Vagina (tissue), 2 donors: ENCODE measurements at regions not wholly inside any gene's neighbourhood (a gene's known extent, or its start where the extent isn't known, plus 50 kb on each side); places are given as distances from the start of the nearest gene placed in this dataset.

Experiments
- DNase-seq, 2 donors: peaks; one replicate each; pipeline ENCODE4 v3.0.0-alpha.2; 2017; ENCODE audit errors: extremely low spot score in 2 of 2
- H3K27ac ChIP-seq: fragments of 200-600 bp; sonication (generic); one replicate; pipeline ENCODE4 v1.5.1; 2019
- H3K27me3 ChIP-seq: fragments of 200-600 bp; sonication (generic); one replicate; pipeline ENCODE4 v1.5.1; 2019
- H3K36me3 ChIP-seq, 2 donors: fragments of 200-600 bp; sonication (generic); one replicate each; pipeline ENCODE4 v1.5.1; 2017 to 2019
- H3K4me1 ChIP-seq: fragments of 200-600 bp; sonication (generic); one replicate; pipeline ENCODE4 v1.5.1; 2019
- H3K4me3 ChIP-seq, 2 donors: fragments of 200-600 bp; sonication (generic); 1 replicate in 1 of 2; 2 replicates in 1 of 2; pipeline ENCODE4 v1.5.1; 2016 to 2019
- H3K9me3 ChIP-seq: fragments of 200-600 bp; sonication (generic); one replicate; pipeline ENCODE4 v1.5.1; 2019
- CTCF ChIP-seq, 3 experiments: fragments of 450-650 bp in 2 of 3; fragments of 200-600 bp in 1 of 3; sonication (generic) in 1 of 3; IDR thresholded peaks; one replicate each; pipeline ENCODE4 v1.5.1; 2017 to 2019; ENCODE audit warnings: antibody characterized with exemption in 3 of 3, mild to moderate bottlenecking in 2 of 3, moderate library complexity in 2 of 3
- POLR2A ChIP-seq, 2 donors: fragments of 450-650 bp; IDR thresholded peaks; one replicate each; pipeline ENCODE4 v1.6.1; 2017; ENCODE audit warnings: antibody characterized with exemption in 2 of 2, mild to moderate bottlenecking in 2 of 2, moderate library complexity in 2 of 2
- POLR2AphosphoS5 ChIP-seq, 2 donors: sonication (generic); formaldehyde crosslinking; IDR thresholded peaks; one replicate each; pipeline ENCODE4 v1.9.0; 2017; ENCODE audit warnings: antibody characterized with exemption in 2 of 2, mild to moderate bottlenecking in 2 of 2, low read depth in 1 of 2; ENCODE audit not compliant: insufficient read depth in 1 of 2
- intact Hi-C: fragments of 100-400 bp; cut with DNase I; formaldehyde crosslinking; loops from one replicate; pipeline ENCODE4 v1.15.1; 2023

GRCh38 chr20:7038029-7038428 is 270.5 kb downstream of the BMP2 start:
- Histone ChIP-seq H3K4me3 (no peak overlapping the region), H3K36me3 (no peaks in the 10 kb centered on the region), H3K27me3 (no peaks in the 10 kb centered on the region), H3K27ac (no peak overlapping the region), H3K9me3 (no peaks in the 10 kb centered on the region), H3K4me1 (no peaks in the 10 kb centered on the region)
- TF ChIP-seq POLR2A (IDR thresholded peaks at IDR 0.05), result no peak
- no peak for TF ChIP-seq POLR2AphosphoS5 (IDR thresholded peaks at IDR 0.05; ENCODE audit: insufficient read depth in 1 of 2, low read depth in 1 of 2)
- no peak for TF ChIP-seq CTCF (IDR thresholded peaks at IDR 0.05)
- intact Hi-C loops, result no loop called here
- no peak for DNase-seq

- no peak overlapping the region for H3K27ac ChIP-seq
- DNase-seq, result no peak
- no peak overlapping the region for H3K4me3 ChIP-seq
Measured at GRCh38 chr20:7057611-7058010, 290.1 kb downstream of the BMP2 start.

GRCh38 chr20:7078804-7079203 is 311.3 kb downstream of the BMP2 start:
- Histone ChIP-seq H3K9me3 (no peaks in the 10 kb centered on the region), H3K4me3 (no peak overlapping the region), H3K27me3 (no peaks in the 10 kb centered on the region), H3K4me1 (no peaks in the 10 kb centered on the region), H3K27ac (no peak overlapping the region), H3K36me3 (no peaks in the 10 kb centered on the region)
- TF ChIP-seq CTCF (IDR thresholded peaks at IDR 0.05) (no peak), POLR2A (IDR thresholded peaks at IDR 0.05) (no peak), POLR2AphosphoS5 (IDR thresholded peaks at IDR 0.05; ENCODE audit: insufficient read depth in 1 of 2, low read depth in 1 of 2) (no peak)
- DNase-seq, result no peak
- intact Hi-C loops, result no loop called here

More at GRCh38 chr20:7057611-7058010, 290.1 kb downstream of the BMP2 start:
- no peak for TF ChIP-seq POLR2A (IDR thresholded peaks at IDR 0.05)
- no peak for TF ChIP-seq POLR2AphosphoS5 (IDR thresholded peaks at IDR 0.05; ENCODE audit: insufficient read depth in 1 of 2, low read depth in 1 of 2)
- TF ChIP-seq CTCF (IDR thresholded peaks at IDR 0.05), result no peak
- intact Hi-C loops, result no loop called here
- Histone ChIP-seq H3K36me3 (no peaks in the 10 kb centered on the region), H3K9me3 (no peaks in the 10 kb centered on the region), H3K27me3 (no peaks in the 10 kb centered on the region), H3K4me1 (no peaks in the 10 kb centered on the region)

- H3K27ac ChIP-seq, result no peak overlapping the region
- H3K36me3 ChIP-seq, result no peaks in the 10 kb centered on the region
- H3K27me3 ChIP-seq, result no peaks in the 10 kb centered on the region
- no peak overlapping the region for H3K4me3 ChIP-seq
- no peaks in the 10 kb centered on the region for H3K9me3 ChIP-seq
- no peak for TF ChIP-seq CTCF (IDR thresholded peaks at IDR 0.05)
- no peak for TF ChIP-seq POLR2A (IDR thresholded peaks at IDR 0.05)
- no peak for TF ChIP-seq POLR2AphosphoS5 (IDR thresholded peaks at IDR 0.05; ENCODE audit: insufficient read depth in 1 of 2, low read depth in 1 of 2)
- no peak for DNase-seq
- H3K4me1 ChIP-seq, result no peaks in the 10 kb centered on the region
- intact Hi-C loops, result no loop called here
Measured at GRCh38 chr20:7080472-7080871, 313.0 kb downstream of the BMP2 start.

GRCh38 chr20:7085467-7085866 is 318.0 kb downstream of the BMP2 start:
- TF ChIP-seq CTCF (IDR thresholded peaks at IDR 0.05) (no peak), POLR2AphosphoS5 (IDR thresholded peaks at IDR 0.05; ENCODE audit: insufficient read depth in 1 of 2, low read depth in 1 of 2) (no peak), POLR2A (IDR thresholded peaks at IDR 0.05) (no peak)
- Histone ChIP-seq H3K9me3 (no peaks in the 10 kb centered on the region), H3K27ac (no peak overlapping the region), H3K27me3 (no peaks in the 10 kb centered on the region), H3K4me1 (no peaks in the 10 kb centered on the region), H3K4me3 (no peak overlapping the region), H3K36me3 (no peaks in the 10 kb centered on the region)
- intact Hi-C loops, result no loop called here
- DNase-seq, result no peak
